Activated T-cell treated with anti-CD3 and anti-CD28 coated beads, Interleukin-2, amount 50 U/mL, for 1 hour (primary cell): ENCODE measurements at regions not wholly inside any gene's neighbourhood (a gene's known extent, or its start where the extent isn't known, plus 50 kb on each side); places are given as distances from the start of the nearest gene placed in this dataset.

Experiments
- DNase-seq: peaks from one replicate; pipeline ENCODE4 v3.0.0-alpha.2; 2020

GRCh38 chr13:85445534-85445933 lies 353.7 kb downstream of the SLITRK6 start:
- DNase-seq, result no peak

- no peak for DNase-seq
These were observed 357.2 kb downstream of the SLITRK6 start for GRCh38 chr13:85441975-85442374.

- no peak for DNase-seq
These were observed 357.9 kb downstream of the SLITRK6 start for GRCh38 chr13:85441364-85441763.

- no peak for DNase-seq
These were observed 363.2 kb downstream of the SLITRK6 start for GRCh38 chr13:85436029-85436428.

- no peak for DNase-seq
These were observed 364.3 kb downstream of the SLITRK6 start for GRCh38 chr13:85434927-85435326.

GRCh38 chr13:85432881-85433280 lies 366.3 kb downstream of the SLITRK6 start:
- no peak for DNase-seq

- DNase-seq, result no peak
These were observed 367.5 kb downstream of the SLITRK6 start for GRCh38 chr13:85431720-85432119.

GRCh38 chr13:85430216-85430794 lies 368.9 kb downstream of the SLITRK6 start:
- no peak for DNase-seq

GRCh38 chr13:85427416-85427815 lies 371.8 kb downstream of the SLITRK6 start:
- no peak for DNase-seq

- DNase-seq, result no peak
These were observed 379.1 kb downstream of the SLITRK6 start for GRCh38 chr13:85420136-85420535.

GRCh38 chr13:85419611-85420010 lies 379.6 kb downstream of the SLITRK6 start:
- no peak for DNase-seq

GRCh38 chr13:85417807-85418206 lies 381.4 kb downstream of the SLITRK6 start:
- DNase-seq, result no peak

- DNase-seq, result no peak
These were observed 385.6 kb downstream of the SLITRK6 start for GRCh38 chr13:85413664-85414063.

- DNase-seq, result no peak
These were observed 386.8 kb downstream of the SLITRK6 start for GRCh38 chr13:85412448-85412847.

- DNase-seq, result no peak
These were observed 387.6 kb downstream of the SLITRK6 start for GRCh38 chr13:85411591-85411990.

GRCh38 chr13:85408415-85408814 lies 390.8 kb downstream of the SLITRK6 start:
- no peak for DNase-seq

- DNase-seq, result no peak
These were observed 392.8 kb downstream of the SLITRK6 start for GRCh38 chr13:85406269-85406975.

- DNase-seq, result no peak
These were observed 393.8 kb downstream of the SLITRK6 start for GRCh38 chr13:85405316-85405897.

- no peak for DNase-seq
These were observed 412.8 kb downstream of the SLITRK6 start for GRCh38 chr13:85386424-85386823.

GRCh38 chr13:85383291-85383690 lies 415.9 kb downstream of the SLITRK6 start:
- DNase-seq, result no peak

- no peak for DNase-seq
These were observed 418.1 kb downstream of the SLITRK6 start for GRCh38 chr13:85381082-85381481.

- no peak for DNase-seq
These were observed 419.2 kb downstream of the SLITRK6 start for GRCh38 chr13:85379991-85380390.

GRCh38 chr13:85379433-85379832 lies 419.8 kb downstream of the SLITRK6 start:
- DNase-seq, result no peak

- no peak for DNase-seq
These were observed 421.4 kb downstream of the SLITRK6 start for GRCh38 chr13:85377783-85378182.

- DNase-seq, result no peak
These were observed 425.9 kb downstream of the SLITRK6 start for GRCh38 chr13:85373322-85373721.
